H4 (cell line): ENCODE measurements at regions not wholly inside any gene's neighbourhood (a gene's known extent, or its start where the extent isn't known, plus 50 kb on each side); places are given as distances from the start of the nearest gene placed in this dataset.
"Not testable (repeated sequence)": the region's sequence is repeated elsewhere in the genome, so short reads cannot be mapped to it uniquely, and the experiment has no call there.

Experiments used
- DNase-seq: peaks from one replicate; pipeline ENCODE4 v3.0.0-alpha.2; 2015; ENCODE audit warnings: low spot score

DNA sequence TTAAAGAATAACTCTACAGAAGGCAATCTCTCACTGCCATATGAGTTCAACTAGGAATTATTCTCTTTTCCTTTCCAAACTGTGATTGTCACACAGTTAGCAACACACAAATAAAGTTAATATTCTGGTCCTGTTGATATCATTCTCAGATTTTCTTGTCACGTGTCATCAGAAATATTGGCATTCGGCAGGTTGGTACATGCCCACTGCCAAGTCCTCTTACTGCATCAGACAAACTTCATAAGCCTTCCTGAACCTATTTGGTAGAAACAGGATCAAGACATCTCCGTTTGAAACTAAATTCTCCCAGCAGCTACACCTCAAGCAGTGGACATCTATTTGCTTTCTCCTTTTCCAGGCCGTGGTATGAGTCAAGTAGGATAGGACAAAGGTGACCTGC lies 177.9 kb upstream of the SOX2 start:
- DNase-seq: no peak

DNA sequence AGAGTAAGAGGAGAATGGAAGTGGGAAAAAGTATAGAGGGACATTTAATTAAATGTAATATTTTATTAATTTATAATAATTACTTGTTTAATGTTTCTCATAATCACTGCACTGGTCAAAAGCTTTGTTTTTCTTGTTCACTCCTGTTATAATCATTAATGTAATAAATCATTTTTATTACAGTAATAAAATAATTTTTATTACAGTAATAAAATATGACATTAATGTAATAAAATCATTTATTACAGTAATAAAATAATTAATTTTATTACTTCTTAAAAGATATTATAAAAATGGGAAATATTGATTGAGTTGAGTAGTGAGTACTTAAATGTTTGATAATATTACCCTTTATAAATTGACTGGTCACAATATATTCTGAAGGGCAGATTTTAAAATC lies 181.1 kb upstream of the SOX2 start:
- DNase-seq: no peak

DNA sequence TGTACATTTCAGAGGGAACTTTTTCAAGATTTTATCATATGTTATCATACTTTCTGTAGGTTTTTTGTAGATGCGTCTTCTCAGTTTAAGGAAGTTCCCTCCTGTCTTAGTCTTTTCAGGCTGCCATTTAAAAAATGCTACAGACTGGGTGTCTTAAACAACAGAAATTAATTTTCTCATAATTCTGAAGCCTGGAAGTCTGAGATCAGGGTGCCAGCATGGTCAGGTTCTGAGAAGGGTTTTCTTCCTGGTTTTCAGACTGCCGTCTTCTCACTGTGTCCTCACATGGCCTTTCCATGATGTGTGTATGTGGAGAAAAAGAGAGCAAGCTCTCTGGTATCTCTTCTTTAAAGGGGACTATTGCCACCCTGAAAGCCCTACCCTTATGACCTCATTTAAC lies 189.9 kb upstream of the SOX2 start:
- DNase-seq: no peak

DNA sequence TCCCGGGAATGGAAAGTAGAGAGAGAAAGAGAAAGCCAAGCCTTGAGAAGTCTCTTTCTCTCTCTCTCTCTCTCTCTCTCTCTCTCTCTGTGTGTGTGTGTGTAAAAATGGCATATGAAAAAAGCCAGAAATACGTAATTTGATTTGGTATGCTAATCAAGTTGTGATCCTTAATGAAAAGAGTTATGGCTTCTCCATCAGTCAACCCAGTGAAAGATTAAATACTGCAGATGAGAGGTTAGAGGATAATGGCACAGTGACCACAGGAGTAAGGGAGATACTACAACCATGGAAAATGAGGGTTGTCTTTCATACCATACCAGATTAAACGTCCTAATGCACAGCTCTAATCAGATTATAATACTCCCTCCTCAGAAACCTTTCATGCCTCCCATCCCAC lies 193.5 kb upstream of the SOX2 start:
- no peak for DNase-seq

DNA sequence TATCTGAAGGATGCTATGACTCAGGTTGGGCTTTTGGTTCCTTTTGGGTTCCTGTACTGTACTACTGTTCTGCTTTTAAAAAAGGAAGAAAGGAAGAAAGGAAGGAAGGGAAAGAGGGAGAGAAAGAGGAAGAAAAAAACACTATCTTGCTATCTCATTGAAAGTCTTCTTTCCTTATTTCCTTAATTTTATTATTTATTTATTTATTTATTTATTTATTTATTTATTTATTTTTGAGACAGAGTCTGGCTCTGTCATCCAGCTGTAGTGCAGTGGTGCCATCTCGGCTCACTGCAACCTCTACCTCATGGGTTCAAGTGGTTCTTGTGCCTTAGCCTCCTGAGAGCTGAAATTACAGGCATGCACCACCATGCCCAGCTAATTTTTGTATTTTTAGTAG lies 198.9 kb upstream of the SOX2 start:
- no peak for DNase-seq

DNA sequence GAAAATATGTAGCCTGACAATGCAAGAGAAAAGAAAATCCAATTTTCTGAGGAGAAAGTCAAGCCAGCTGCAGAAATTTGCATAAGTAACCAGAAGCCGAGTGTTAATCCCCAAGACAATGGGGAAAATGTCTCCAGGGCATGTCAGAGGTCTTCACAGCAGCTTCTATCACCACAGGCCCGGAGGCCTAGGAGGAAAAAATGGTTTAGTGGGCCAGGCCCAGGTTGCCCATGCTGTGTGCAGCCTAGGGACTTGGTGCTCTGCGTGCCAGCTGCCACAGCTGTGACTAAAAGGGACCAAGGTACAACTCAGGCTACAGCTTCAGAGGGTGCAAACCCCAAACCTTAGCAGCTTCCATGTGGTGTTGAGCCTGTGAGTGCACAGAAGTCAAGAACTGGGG lies 201.2 kb upstream of the SOX2 start:
- no peak for DNase-seq

DNA sequence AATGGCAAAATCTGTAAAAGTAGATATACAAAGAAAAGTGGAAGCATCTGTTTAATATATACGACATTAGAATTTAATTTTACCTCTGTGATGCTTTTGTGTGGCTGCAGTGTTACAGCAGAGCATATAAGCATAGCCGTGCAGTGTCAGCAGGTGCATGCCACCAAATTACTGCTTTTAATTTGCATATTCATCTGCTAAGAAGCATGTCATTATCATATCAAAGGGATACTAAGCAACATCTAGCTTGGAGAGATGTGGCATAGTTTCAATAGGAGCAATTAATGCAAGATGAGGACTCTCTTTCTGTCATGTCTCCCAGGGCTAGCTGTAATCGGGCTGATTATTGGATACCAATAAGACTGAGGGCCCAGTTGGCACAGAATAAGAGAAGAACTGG lies 214.4 kb upstream of the SOX2 start:
- no peak for DNase-seq

DNA sequence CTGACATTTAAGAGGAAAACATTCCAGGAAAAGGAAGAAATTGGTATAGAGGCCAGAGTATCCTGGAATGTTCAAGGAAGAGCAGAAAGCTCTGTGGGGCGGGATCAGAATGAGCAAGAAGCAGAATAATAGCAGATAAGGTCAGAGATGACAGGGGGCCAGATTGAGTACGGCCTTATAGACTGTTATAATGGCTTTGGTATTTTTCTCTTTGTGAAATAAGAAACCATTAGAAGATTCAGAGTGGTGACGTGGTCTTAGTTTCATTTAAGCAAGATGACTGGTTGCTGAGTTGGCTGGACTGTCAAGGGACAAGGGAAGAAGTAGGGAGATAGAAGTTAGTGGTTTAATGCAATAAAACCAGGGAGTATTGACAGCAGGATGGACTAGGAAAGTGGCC lies 218.3 kb upstream of the SOX2 start:
- no peak for DNase-seq

DNA sequence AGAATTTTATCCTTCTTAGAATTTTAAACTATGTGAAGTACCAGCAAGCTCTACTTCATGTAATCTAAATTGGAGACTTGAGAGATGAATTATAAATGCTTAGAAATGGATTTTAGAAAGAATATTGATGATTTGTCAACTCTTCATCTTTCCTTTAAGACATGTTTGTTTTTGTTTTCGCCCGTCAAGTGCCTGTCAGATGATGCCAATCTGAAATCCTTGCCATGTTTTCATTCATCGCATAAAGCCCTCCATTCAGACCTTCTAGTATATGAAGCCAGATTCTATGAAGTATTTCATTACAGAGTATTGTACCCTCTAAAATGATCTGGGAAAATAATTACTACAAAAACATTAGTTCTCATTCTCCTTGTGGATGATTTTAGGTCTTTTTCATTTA lies 223.2 kb upstream of the SOX2 start:
- no peak for DNase-seq

DNA sequence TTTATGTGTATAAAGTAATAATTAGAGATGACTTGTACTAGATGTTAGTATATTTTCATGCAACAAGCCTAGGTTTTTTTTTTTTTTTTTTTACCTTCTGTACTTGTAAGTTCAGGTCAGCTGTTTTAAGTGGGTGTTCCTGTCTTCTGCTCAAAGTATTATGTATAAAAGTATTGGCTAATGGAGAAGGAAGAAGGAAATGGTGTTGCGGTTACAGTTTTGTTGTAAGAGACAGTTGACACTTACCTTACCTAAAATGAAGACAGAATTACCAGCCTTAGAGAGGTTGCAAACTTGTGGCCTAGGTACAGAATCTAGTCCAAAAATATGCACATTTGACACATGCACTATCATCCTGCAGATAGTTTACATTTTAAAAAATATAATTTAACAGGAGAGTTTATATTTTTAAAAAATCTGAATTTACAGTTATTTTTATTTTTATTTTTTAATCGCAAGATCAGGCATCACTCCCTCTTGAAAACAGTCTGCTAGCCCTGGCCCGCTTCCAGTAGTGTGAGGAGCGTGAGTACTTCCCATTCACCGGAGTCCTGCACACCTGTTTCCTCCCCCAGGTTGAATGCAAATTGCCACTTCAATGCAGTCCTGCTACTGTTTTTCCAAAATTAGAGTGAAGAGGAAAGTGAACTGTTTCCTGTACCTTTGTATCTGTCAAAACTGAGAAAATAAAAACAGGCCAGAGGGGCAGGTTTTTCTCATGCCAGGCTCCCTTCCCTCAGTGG lies 224.3 kb upstream of the SOX2 start:
- no peak for DNase-seq

DNA sequence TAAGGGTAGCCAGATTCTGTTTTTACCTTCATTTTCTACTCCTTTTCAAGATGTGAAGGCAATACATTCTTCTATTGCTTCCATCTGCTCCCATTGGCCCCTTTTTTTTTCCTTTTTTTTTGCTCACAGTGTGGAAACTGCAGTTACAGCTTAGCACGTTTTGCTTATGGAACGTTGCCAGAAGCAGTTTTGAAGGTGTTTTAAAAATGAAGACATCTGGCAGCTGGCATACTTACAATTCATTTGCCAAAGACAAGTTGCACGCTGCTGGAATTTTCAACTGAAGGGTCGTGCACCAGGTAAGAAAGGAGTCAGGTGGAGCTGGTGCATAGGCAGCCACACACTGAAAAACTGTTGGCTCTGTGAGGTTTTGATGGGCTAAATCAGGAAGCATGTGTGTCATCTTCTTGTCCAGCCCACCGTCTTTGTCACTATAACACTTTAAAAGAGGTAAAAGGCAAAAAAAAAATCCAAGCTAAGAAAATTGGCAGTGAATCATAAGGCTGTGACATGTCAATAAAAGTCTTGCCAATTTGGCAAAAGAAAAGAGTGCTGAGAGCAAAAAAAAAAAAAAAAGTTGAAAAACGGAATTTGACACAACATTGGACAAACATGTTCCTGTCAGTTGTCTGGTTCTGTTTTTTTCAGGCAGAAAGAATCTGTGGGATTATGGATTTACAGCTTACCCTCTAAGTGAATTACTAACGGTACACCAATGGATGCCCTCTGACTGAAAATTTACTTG lies 225.4 kb upstream of the SOX2 start:
- DNase-seq: no peak

DNA sequence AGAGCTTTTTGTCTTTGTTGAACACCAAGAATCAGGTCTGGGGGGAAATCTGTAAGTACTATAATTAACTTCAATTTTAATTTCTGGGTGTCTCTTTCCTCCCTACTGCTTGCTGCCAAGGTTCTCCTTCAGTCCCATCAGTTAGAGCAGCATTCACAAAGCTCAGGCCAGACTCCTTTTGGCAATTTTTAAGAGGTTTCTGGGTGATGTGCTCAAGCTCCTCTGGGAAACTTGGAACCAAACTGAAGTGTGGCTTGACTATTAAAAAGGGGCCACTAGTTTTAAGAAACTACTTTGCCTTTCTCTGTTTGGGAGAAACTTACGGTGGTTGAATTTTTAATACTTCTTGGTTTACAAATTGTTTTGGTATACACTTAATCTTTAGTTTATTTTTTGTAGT lies 227.7 kb upstream of the SOX2 start:
- no peak for DNase-seq

DNA sequence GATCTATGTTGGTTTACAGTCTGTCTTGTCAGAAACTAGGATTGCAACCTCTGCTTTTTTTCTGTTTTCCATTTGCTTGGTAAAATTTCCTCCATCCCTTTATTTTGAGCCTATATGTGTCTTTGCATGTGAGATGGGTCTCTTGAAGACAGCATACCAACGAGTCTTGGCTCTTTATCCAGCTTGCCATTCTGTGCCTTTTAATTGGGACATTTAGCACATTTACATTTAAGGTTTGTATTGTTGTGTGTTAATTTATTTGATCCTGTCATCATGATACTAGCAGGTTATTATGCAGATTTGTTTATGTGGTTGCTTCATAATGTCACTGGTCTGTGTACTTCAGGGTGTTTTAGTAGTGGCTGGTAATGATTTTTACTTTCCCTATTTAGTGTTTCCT lies 236.6 kb upstream of the SOX2 start:
- not testable (repeated sequence) for DNase-seq

DNA sequence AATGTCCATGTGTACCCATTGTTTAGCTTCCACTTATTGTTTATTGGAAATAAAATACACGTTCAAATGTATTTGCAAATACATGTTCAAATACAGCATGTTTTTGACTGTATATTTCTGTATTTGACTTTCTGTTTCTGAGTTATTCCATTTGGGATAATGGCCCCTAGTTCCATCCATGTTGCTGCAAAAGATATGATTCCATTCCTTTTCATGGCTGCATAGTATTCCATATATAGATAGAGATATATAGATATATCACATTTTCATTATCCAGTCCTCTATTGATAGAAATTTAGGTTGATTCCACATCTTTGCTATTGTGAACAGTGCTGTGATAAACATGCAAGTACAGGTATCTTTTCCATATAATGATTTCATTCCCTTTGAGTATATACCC lies 241.4 kb upstream of the SOX2 start:
- no peak for DNase-seq

DNA sequence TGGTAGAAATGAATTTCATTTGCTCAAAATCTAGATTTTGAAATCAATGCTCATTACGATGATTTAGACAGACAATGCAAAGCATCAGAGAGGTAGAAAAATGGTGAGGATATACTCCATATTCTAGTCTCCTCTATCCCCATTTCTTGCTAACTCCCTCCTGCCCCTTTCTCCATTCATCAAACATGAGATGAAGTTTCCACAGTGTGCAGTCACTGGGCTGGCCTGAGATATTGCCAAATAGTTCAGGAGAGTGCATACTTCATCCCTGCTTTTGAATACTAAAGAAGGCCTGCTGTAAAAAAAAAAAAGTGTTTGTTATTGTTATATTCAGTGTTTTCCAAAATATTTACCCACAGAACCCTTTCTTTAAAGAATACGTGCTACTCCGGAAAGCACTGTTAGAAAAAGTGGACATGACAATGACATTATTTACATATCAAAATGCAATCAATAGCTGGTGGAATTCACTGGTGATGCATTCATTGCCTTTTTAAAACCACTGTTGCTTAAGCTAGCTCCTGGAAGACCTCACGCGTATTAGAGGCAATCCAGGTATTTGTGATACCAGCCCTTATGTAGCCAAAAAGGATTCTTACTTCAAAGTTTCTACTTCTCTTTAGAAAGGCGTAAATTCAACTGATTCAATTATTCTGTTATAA lies 247.6 kb upstream of the SOX2 start:
- DNase-seq: no peak

DNA sequence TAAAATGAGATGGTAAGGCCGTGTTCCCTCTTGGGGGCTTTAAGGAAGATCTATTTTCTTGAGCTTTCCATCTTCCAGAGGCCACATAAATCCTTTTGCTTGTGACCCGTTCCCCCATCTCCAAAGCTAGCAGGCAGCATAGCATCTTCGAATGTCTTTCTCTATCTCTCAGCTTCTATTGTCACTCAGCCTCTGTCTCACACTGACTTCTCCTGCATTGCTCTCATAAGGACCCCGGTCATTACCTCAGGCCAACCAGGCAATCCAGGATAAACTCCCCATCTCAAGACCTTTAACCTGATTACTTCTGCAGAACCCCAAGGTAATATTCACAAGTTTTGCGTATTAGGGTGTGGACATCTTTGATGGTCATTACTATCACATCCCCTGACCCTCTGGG lies 250.3 kb upstream of the SOX2 start:
- DNase-seq: no peak

DNA sequence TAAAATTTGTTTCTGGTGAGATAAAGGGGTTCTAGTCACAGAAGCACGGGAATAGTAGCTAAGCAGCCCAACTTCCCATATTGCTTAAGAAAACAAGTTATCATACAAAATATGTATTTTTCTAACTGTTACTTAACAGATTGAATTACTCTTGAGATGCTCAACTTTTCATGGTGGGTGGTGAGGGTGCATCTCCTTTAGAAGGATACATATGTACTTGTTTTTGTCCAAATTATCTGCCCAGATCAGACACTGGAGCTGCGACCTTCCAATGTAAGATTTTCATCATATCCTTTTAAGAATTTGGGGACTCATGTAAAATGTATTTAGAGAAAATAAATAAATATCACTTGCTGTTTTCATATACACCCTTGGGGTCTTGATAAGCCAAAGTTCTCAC lies 252.2 kb upstream of the SOX2 start:
- no peak for DNase-seq

DNA sequence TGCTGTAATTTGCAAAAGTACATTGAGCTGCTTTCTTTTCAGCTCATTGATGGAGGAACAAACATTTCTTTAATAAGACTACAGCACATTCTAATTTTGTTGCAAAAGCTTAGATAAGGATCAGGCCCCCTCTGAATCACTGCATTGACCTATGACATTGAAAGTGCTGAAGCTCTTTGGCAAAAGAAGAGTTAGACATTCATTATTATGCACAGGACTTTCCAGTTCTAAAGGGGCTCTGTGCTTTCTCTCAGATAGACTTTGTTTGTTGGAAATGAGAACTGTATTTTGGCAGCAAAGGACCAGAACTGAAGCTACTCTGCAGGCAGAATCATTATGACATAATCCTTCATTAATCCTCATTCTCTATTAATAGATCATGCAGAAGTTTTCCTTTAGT lies 252.9 kb upstream of the SOX2 start:
- DNase-seq: no peak

DNA sequence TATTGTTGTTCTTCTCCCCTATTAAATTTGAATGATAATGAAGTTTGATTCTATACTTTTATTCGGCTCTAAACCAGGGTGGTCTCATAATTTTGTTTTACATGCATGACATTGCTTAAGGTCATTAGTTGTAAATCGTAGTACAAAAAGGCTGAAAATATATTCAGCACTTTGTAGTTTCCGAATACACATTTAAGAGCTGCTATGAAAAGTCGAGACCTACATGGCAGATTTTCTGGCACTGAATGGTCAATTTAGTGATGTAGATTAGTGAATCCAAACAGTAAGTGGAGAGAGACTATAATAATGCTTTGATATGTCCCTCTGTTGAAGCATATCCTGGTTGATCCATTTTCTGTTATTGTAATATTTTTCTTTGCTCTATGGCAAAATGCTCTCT lies 254.0 kb upstream of the SOX2 start:
- no peak for DNase-seq

DNA sequence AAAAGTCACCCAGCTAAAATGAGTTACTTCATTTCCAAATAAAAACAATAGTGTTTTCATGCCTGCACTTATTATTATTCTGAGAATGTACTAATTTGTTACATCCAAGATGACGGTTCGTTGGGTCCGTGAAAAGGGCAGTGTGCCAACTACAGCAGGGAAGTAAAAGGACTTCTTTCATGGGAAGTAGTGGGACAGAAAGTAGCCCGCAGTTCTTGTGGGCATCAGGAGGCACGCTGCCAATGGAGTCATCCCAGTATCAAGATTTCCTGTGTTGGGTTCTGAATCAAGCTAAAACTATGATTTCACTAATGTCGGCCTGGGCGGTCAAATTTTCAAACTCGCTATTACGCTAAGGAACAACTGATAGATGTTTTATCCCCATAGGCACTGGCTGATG lies 254.5 kb upstream of the SOX2 start:
- peak; percentile 78 for DNase-seq

DNA sequence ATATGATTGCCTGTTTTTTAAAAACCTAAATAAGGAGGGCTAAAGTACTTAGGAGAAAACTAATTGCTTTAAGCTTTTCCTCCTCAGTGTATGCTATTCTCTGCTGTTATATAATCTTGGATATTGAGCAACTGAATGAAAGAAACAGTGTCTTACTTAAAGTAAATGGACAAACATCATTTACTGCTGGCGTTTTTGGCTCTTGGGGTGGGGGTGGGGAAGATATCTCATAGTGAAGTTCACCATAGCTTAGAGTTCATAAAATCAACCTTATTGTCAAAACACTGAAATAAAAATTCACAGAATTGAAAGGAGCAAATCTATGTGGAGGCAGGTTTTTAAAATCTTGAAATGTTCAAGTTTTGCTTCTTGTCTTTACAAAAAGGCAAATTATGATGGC lies 256.4 kb upstream of the SOX2 start:
- DNase-seq: no peak

DNA sequence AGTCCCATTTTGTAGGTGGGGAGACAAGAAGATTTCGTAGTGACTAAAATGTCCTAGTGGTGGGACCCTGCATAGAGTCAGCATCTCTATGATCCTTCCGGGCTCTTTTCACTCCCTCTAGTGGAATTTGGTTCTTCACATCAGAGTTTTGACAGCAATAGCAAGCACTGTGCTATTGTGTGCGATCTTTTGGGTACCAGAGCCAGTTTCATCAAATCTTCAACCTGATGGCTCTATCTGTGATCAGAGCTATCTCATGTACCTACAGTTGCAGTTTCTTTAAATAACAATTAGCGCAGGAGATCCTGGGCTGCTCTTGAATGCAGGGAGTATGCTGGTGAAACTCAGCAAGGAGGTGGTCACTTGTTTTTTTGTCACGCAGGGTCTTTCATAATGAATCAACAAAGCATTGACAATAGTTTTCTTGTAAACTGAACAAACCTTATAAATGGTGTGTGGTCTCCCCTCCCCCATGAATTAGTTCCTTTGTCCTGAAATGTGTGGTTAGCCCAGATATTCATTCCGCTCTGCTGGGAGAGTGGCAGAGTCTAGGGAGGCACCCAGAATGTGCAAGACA lies 257.2 kb upstream of the SOX2 start:
- DNase-seq: no peak

DNA sequence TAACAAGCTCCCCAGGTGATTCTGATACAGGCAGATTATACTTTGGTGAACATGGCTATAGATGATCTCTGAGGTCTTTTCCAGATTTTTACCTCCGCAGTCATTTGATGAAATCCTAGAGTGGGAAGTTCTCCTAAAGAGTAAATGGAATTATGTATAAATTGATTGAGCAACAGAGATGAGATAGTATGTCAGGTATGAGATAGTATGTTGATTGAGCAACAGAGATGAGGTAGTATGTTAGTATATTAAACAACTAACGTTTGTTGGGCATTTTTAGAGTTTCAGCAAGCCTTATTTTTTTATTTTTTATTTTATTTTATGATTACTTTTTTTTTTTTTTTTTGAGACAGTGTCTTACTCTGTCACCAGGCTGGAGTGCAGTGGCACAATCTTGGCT lies 265.0 kb upstream of the SOX2 start:
- no peak for DNase-seq
